RWPE2 (cell line): ENCODE measurements at regions not wholly inside any gene's neighbourhood (a gene's known extent, or its start where the extent isn't known, plus 50 kb on each side); places are given as distances from the start of the nearest gene placed in this dataset.

Source experiments
- ATAC-seq: fragments of 200-7000 bp; cut with Tn5 transposase; 3 replicates; pipeline ENCODE4 v1.9.1; 2021; ENCODE audit warnings: low read depth
- DNase-seq: peaks from one replicate; pipeline ENCODE4 v3.0.0-alpha.2; 2020; ENCODE audit warnings: low spot score
- H3K27ac ChIP-seq: fragments of 450-650 bp; 2 replicates; pipeline ENCODE4 v1.5.1; 2017; ENCODE audit warnings: mild to moderate bottlenecking; ENCODE audit not compliant: poor library complexity, severe bottlenecking
- H3K27me3 ChIP-seq: fragments of 250-450 bp; sonication (Bioruptor Pico); 2 replicates; pipeline ENCODE4 v1.5.1; 2021; ENCODE audit warnings: mild to moderate bottlenecking, moderate library complexity; ENCODE audit not compliant: insufficient read depth, poor library complexity, severe bottlenecking
- H3K36me3 ChIP-seq: fragments of 250-450 bp; sonication (Bioruptor Pico); 2 replicates; pipeline ENCODE4 v1.5.1; 2020; ENCODE audit warnings: low read depth, mild to moderate bottlenecking, moderate library complexity
- H3K4me1 ChIP-seq: fragments of 250-450 bp; sonication (Bioruptor Pico); 2 replicates; pipeline ENCODE4 v1.5.1; 2021; ENCODE audit warnings: mild to moderate bottlenecking, moderate library complexity; ENCODE audit not compliant: insufficient read depth, poor library complexity, severe bottlenecking
- H3K4me3 ChIP-seq: fragments of 250-450 bp; sonication (Bioruptor Pico); 2 replicates; pipeline ENCODE4 v1.5.1; 2021; ENCODE audit warnings: mild to moderate bottlenecking, moderate library complexity; ENCODE audit not compliant: severe bottlenecking
- H3K9me3 ChIP-seq: fragments of 250-450 bp; sonication (Bioruptor Pico); 2 replicates; pipeline ENCODE4 v1.5.1; 2021; ENCODE audit warnings: mild to moderate bottlenecking, moderate library complexity; ENCODE audit not compliant: severe bottlenecking
- TF ChIP-seq, protein P1 (sequence below): fragments of 450-650 bp; IDR thresholded peaks from one replicate; pipeline ENCODE4 v1.5.1; 2017; ENCODE audit warnings: mild to moderate bottlenecking, moderate library complexity; ENCODE audit not compliant: poor library complexity, severe bottlenecking

DNA sequence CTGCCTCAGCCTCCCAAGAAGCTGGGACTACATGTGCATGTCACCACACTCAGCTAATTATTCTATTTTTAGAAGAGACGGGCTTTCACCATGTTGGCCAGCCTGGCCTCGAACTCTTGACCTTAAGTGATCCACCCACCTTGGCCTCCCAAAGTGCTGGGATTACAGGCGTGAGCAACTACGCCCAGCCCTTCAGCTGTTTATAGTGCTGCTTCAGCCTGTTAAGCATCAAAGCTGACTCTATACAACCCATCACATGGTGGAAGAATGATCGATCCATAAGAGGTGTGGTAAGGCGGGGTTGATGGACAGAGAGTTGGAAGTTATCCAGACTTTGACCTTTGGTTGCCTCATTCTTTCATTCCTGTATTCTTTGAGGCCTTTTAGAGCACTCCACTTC, 56.2 kb upstream of the RAPGEF2 start:
- Histone ChIP-seq H3K4me1 (no peaks in the 10 kb centered on the region), H3K27me3 (no peaks in the 10 kb centered on the region), H3K36me3 (no peaks in the 10 kb centered on the region), H3K9me3 (no peaks in the 10 kb centered on the region), H3K27ac (no peak overlapping the region), H3K4me3 (no peak overlapping the region)
- ATAC-seq (no peak), DNase-seq (no peak)
- TF ChIP-seq, protein P1, sequence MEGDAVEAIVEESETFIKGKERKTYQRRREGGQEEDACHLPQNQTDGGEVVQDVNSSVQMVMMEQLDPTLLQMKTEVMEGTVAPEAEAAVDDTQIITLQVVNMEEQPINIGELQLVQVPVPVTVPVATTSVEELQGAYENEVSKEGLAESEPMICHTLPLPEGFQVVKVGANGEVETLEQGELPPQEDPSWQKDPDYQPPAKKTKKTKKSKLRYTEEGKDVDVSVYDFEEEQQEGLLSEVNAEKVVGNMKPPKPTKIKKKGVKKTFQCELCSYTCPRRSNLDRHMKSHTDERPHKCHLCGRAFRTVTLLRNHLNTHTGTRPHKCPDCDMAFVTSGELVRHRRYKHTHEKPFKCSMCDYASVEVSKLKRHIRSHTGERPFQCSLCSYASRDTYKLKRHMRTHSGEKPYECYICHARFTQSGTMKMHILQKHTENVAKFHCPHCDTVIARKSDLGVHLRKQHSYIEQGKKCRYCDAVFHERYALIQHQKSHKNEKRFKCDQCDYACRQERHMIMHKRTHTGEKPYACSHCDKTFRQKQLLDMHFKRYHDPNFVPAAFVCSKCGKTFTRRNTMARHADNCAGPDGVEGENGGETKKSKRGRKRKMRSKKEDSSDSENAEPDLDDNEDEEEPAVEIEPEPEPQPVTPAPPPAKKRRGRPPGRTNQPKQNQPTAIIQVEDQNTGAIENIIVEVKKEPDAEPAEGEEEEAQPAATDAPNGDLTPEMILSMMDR, result no peak

- no peaks in the 10 kb centered on the region for H3K36me3 ChIP-seq
- no peak overlapping the region for H3K4me3 ChIP-seq
- no peak for DNase-seq
- H3K27me3 ChIP-seq, result no peaks in the 10 kb centered on the region
- H3K4me1 ChIP-seq, result no peaks in the 10 kb centered on the region
- peak; percentile 21; the same call in 1 of the 3 replicates for ATAC-seq
- TF ChIP-seq, protein P1, result no peak
- no peak overlapping the region for H3K27ac ChIP-seq
- H3K9me3 ChIP-seq, result no peaks in the 10 kb centered on the region
These were observed 55.3 kb upstream of the RAPGEF2 start for GRCh38 chr4:159047478-159048165.

DNA sequence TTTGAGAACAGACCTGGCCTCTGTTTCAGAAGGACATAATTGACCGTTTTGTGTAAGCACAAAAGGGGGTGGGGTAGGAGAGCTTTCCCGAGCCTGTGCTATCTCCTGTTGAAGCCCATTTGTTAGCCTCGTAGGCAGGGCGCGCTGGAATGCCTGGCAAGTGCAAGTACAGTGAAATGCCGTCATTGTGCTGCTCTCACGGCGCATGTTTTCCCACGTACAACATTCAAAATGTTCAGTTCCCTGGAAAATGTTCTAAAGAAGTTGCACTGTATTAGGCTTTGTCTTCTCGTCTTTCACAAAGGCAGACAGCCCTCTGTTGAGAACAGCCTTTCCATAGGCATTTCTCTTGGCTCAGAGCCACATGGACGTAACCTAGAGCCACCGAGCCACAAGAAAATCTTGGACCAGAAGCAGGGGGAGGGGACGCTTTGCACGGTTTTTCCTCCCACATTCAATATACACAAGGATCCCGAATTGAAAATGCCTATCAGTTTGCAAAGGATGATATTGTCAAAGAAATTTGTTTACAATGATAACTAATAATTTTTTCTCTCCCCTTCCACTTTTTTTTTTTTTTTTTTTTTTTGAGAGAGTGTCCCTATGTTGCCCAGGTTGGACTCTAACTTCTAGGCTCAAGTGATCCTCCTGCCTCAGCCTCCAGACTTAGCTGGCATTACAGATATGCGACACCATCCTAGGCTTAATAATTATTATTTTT, 54.6 kb upstream of the RAPGEF2 start:
- DNase-seq (peak; percentile 67), ATAC-seq (peak; percentile 95)
- H3K9me3 ChIP-seq, result no peaks in the 10 kb centered on the region
- TF ChIP-seq, protein P1, result no peak
- H3K4me1 ChIP-seq, result no peaks in the 10 kb centered on the region
- no peak overlapping the region for H3K27ac ChIP-seq
- H3K36me3 ChIP-seq, result no peaks in the 10 kb centered on the region
- H3K4me3 ChIP-seq, result peak overlapping the region; percentile 6
- H3K27me3 ChIP-seq, result no peaks in the 10 kb centered on the region

GRCh38 chr4:159049780-159050375, 53.0 kb upstream of the RAPGEF2 start:
- H3K27ac ChIP-seq, result no peak overlapping the region
- H3K4me3 ChIP-seq, result no peak overlapping the region
- H3K4me1 ChIP-seq, result no peaks in the 10 kb centered on the region
- H3K27me3 ChIP-seq, result no peaks in the 10 kb centered on the region
- DNase-seq (no peak), ATAC-seq (no peak)
- H3K9me3 ChIP-seq, result no peaks in the 10 kb centered on the region
- no peaks in the 10 kb centered on the region for H3K36me3 ChIP-seq
- TF ChIP-seq, protein P1, result no peak
